ENCODE measurements at regions not wholly inside any gene's neighbourhood (a gene's known extent, or its start where the extent isn't known, plus 50 kb on each side); places are given as distances from the start of the nearest gene placed in this dataset.
"Not testable (repeated sequence)": the region's sequence is repeated elsewhere in the genome, so short reads cannot be mapped to it uniquely, and the experiment has no call there.

- DNase-seq (ENCODE audit: low spot score): no peak
- no peak for TF ChIP-seq CTCF (IDR thresholded peaks at IDR 0.05; ENCODE audit: extremely low read depth, missing control alignments)
These were observed 173.9 kb downstream of the EPM2A start for GRCh38 chr6:145561095-145562072.

DNA sequence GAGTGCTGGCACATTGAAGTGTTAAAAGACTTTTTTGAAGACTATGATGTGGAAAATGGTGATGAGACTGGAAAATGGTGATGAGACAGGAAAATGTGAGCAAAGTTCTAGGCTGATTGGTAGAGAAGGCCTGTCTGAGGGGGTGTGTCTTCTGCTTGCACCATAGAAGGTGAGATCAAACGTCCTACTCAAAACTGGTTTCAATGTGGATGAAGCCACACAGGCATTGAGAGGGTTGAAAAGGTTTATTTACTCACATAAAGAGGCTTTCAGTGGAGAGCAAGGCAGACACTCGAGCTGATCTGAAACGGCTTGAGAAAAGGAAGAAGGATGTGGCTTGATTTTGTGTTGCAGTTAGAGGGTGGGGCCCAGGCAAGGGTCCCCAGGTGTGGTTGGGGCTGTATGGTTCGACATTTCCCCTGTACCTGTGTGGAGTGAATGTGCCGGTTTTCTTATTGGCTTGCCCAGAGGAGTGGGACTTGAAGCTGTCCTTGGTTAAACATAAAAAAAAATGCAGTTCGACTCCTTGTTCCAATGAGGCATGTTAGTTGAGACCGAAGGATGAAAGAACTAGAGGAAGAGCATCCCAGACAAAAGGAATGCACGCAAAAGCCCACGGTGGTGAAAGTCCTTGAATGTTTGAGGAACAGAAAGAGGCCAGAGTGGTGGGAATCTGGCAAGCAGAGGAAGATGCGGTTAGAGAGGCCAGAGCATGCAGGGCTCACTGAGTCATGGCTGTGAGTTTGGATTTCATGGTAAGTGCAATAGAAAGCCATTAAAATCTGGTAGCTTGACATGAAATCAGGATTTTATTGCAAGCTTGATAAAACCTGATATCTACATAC is 172.3 kb downstream of the EPM2A start:
- no peak for TF ChIP-seq CTCF (IDR thresholded peaks at IDR 0.05; ENCODE audit: extremely low read depth, missing control alignments)
- no peak for DNase-seq (ENCODE audit: low spot score)

DNA sequence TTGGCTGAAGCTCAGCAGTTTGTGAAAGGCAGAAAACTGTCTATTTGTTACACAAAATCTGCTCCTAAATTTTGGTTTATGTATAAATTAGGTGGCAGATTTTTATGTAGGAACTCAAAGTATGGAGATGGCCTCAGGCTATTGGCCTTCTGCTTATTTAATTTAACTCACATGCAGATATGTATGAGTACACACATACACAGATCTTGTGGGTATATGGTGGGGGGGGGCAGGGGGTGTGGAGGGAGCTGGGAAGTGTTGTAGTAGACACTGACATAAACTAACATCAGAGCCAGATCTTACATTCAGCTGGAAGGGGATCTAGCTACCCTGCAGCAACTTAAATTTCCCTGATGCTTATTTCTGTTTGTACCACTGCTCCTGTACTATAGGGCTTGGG is 170.8 kb downstream of the EPM2A start:
- DNase-seq (ENCODE audit: low spot score): no peak
- TF ChIP-seq CTCF (IDR thresholded peaks at IDR 0.05; ENCODE audit: extremely low read depth, missing control alignments): no peak

- TF ChIP-seq CTCF (IDR thresholded peaks at IDR 0.05; ENCODE audit: extremely low read depth, missing control alignments): no peak
These were observed 167.6 kb downstream of the EPM2A start for GRCh38 chr6:145567684-145568252.

DNA sequence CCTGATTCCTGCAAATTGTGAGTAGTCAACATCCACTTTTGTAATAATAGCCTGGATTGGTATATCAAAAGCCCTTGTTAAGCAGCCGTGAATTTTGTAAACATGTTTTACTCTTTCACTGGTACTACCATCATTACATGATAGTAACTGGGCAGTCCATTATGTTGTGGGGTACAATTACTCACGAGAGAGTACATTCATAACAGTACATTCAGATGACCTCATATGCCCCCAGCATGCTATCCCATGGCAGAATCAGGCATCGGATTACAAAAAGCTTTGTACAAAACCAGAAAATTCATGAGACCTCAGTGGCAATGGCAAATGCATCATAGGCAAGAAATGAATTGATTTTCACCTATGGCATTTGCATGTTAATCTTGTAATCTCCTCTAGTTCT is 166.2 kb downstream of the EPM2A start:
- no peak for DNase-seq (ENCODE audit: low spot score)
- no peak for TF ChIP-seq CTCF (IDR thresholded peaks at IDR 0.05; ENCODE audit: extremely low read depth, missing control alignments)

More at GRCh38 chr6:145567684-145568252, 167.6 kb downstream of the EPM2A start:
- no peak for DNase-seq (ENCODE audit: low spot score)

DNA sequence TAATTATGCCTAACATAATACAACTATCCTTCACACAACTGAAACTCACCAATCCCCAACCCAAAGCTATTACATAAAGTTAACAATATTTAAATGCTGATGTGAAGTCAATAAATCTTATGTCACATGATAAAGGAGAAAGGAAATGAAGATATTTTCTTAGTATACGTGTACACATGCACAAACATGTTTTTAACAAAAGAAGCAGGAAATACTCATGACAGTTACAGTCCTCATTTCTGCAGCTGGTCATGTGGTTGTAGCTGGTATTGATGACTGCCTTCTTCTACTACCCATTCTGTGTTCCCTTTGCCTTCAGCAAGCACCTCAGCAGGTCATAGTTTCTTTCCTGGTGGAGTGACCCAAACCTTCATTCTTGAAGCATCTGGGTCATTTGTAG is 165.0 kb downstream of the EPM2A start:
- DNase-seq (ENCODE audit: low spot score): not testable (repeated sequence)

GRCh38 chr6:145574269-145574668 is 161.1 kb downstream of the EPM2A start:
- DNase-seq (ENCODE audit: low spot score): not testable (repeated sequence)

All from GM20000 (cell line).